ENCODE measurements at regions not wholly inside any gene's neighbourhood (a gene's known extent, or its start where the extent isn't known, plus 50 kb on each side); places are given as distances from the start of the nearest gene placed in this dataset.
"Not testable (repeated sequence)": the region's sequence is repeated elsewhere in the genome, so short reads cannot be mapped to it uniquely, and the experiment has no call there.

DNA sequence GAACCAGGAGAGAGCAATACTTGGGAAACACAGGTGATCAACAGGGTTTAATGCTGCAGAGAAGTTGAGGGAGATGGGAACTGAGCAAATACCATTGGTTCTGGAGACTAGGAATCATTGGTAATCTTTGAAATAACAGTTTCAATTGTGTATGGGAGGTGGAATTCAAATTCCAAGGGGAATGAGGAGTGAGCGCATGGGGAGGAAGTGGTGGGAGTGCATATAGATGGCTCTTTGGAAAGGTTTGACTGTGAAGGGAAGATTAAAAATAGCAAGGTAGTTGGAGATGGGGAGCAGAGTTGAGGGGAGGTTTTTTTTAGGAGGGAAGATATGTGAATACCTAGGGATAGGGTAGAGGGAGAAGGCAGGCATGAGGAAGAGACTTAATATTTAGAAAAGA lies 51.1 kb upstream of the ROPN1 start:
- H3K4me1 ChIP-seq (ENCODE audit: control insufficient read depth, insufficient read depth, low read length), result peaks cover 12% of the 10 kb centered on the region
- H3K4me3 ChIP-seq (ENCODE audit: low read length), result no peak overlapping the region
- no peaks in the 10 kb centered on the region for H3K36me3 ChIP-seq (ENCODE audit: control insufficient read depth, insufficient read depth, low read length)
- H3K27me3 ChIP-seq (ENCODE audit: control insufficient read depth, insufficient read depth, low read length), result peaks cover 21% of the 10 kb centered on the region
- no peak overlapping the region for H3K9ac ChIP-seq (ENCODE audit: low read length)
- H3K9me3 ChIP-seq (ENCODE audit: control insufficient read depth, low read length), result no peaks in the 10 kb centered on the region

DNA sequence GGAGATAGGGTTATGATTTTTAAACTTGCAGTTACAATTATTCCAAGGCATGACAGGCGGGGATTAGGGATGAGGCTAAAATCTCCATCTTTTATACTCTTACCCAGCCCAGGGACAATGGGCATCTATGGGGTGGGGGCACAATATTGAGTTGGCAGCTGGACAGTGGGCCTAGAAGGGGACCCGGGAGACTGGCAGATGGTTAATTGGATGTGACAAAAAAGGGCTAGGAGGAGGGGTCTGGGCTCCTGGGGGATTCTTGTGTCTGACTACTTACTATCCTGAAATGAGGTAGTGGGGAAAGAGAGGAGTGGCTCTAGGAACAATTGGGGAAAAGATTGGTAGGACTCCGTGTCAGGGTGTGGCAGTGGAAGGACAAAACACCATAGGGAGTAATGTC lies 53.0 kb upstream of the ROPN1 start:
- Histone ChIP-seq H3K36me3 (ENCODE audit: control insufficient read depth, insufficient read depth, low read length) (no peaks in the 10 kb centered on the region), H3K9me3 (ENCODE audit: control insufficient read depth, low read length) (no peaks in the 10 kb centered on the region), H3K4me3 (ENCODE audit: low read length) (no peak overlapping the region), H3K9ac (ENCODE audit: low read length) (no peak overlapping the region), H3K27me3 (ENCODE audit: control insufficient read depth, insufficient read depth, low read length) (peaks cover 20% of the 10 kb centered on the region), H3K4me1 (ENCODE audit: control insufficient read depth, insufficient read depth, low read length) (peaks cover 12% of the 10 kb centered on the region)

DNA sequence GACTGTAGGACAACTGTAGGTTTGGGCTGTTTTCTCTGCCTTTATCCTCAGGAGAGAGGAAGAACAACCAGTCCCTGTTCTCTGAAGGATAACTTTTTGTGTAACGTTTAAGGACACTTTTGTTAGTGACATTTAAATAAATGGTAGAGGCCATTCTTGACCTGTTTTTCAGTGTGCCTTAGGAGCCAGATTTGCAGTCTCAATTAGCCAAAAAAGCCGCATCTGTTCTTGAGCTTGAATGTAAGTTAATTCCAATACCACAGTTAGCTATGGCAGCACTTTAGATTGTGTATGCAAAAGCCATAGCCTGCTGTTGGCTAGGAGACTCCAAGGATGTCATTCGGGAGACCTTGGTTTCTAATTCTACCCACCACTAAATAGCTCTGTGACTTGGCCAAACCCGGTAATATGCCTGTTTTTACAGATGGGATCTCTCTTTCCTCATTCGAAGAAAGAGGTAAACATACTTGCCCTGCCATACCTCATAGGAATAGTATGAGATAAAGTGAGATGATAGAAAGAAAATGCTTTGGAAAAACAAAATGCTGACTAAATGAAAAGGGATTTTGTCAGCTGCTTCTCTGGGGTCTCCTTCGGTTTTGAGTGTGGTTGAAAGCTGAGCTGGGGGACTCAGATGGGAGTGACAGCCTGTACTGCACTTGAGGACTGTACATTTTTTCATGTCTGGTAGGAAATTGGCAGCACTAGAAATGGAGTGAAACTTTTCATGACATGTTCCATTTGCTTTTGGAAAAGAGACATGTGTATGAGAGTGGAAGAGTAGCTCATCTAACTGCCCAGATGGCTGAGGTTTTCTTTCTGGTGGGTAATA lies 57.3 kb upstream of the ROPN1 start:
- H3K27me3 ChIP-seq (ENCODE audit: control insufficient read depth, insufficient read depth, low read length), result no peaks in the 10 kb centered on the region
- H3K36me3 ChIP-seq (ENCODE audit: control insufficient read depth, insufficient read depth, low read length), result no peaks in the 10 kb centered on the region
- H3K4me1 ChIP-seq (ENCODE audit: control insufficient read depth, insufficient read depth, low read length), result no peaks in the 10 kb centered on the region
- no peaks in the 10 kb centered on the region for H3K9me3 ChIP-seq (ENCODE audit: control insufficient read depth, low read length)
- no peak overlapping the region for H3K9ac ChIP-seq (ENCODE audit: low read length)
- H3K4me3 ChIP-seq (ENCODE audit: low read length), result no peak overlapping the region

DNA sequence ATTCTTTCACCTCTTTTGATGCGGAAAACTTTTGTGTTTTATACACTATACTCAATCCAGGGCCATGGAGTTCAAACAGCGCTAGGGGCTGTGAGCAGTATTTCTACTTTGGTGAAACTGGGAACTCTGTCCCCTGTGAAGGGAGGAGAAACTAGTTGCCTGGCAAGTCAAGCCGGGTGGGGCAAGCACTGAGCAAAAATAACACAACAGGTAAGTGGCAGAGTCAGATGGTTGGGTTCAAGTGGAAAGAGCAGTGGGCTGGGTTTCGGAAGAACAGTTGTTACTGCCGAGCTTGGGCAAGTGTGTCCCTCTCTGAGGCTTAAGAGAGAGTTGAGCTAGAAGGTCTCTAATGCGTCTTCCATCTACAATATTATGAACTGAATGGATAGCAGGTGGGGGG lies 59.7 kb upstream of the ROPN1 start:
- Histone ChIP-seq H3K27me3 (ENCODE audit: control insufficient read depth, insufficient read depth, low read length) (no peaks in the 10 kb centered on the region), H3K9ac (ENCODE audit: low read length) (no peak overlapping the region), H3K4me3 (ENCODE audit: low read length) (no peak overlapping the region), H3K36me3 (ENCODE audit: control insufficient read depth, insufficient read depth, low read length) (no peaks in the 10 kb centered on the region), H3K9me3 (ENCODE audit: control insufficient read depth, low read length) (no peaks in the 10 kb centered on the region), H3K4me1 (ENCODE audit: control insufficient read depth, insufficient read depth, low read length) (no peaks in the 10 kb centered on the region)

DNA sequence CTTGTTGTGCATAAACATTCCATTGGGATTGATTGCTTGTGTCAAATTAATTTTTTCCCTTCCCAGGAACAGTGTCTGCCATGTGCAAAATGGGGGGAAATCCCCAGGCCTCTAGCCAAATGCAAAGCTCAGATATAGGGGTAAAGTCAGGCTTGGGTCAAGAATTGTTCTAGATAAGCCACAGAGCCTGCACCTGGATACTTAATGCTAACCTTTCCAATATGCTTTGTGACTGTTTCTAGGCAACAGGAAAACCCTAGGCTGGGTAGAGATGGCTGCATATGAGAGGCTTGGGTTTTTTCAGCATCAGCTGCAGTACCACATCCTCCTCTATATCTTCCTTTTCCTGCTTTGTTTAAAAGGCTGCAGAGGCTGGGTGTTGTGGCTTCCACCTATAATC lies 61.9 kb upstream of the ROPN1 start:
- no peaks in the 10 kb centered on the region for H3K27me3 ChIP-seq (ENCODE audit: control insufficient read depth, insufficient read depth, low read length)
- no peaks in the 10 kb centered on the region for H3K4me1 ChIP-seq (ENCODE audit: control insufficient read depth, insufficient read depth, low read length)
- no peaks in the 10 kb centered on the region for H3K36me3 ChIP-seq (ENCODE audit: control insufficient read depth, insufficient read depth, low read length)
- H3K9ac ChIP-seq (ENCODE audit: low read length), result no peak overlapping the region
- H3K9me3 ChIP-seq (ENCODE audit: control insufficient read depth, low read length), result no peaks in the 10 kb centered on the region
- H3K4me3 ChIP-seq (ENCODE audit: low read length), result no peak overlapping the region

DNA sequence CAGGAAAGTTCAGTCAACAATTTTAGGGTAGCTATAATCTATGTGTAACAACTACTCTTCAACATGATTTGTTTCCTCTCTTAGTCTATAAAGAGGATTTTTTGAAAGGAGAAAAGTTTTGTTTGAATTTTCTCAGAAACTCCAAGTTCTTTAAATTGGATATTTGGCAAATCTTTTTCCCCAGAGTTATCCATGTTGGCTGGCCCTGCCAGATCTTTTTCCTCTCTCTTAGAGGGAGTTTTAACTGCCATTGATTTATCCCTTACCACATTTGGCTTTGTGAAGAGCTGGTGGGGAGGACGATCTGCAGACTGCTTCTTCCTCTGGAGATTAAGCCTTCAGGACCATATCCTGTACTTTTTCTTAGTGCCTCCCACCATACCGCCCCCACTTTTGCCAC lies 64.9 kb upstream of the ROPN1 start:
- Histone ChIP-seq H3K27me3 (ENCODE audit: control insufficient read depth, insufficient read depth, low read length) (no peaks in the 10 kb centered on the region), H3K36me3 (ENCODE audit: control insufficient read depth, insufficient read depth, low read length) (no peaks in the 10 kb centered on the region), H3K4me1 (ENCODE audit: control insufficient read depth, insufficient read depth, low read length) (no peaks in the 10 kb centered on the region), H3K4me3 (ENCODE audit: low read length) (no peak overlapping the region), H3K9ac (ENCODE audit: low read length) (no peak overlapping the region), H3K9me3 (ENCODE audit: control insufficient read depth, low read length) (no peaks in the 10 kb centered on the region)

DNA sequence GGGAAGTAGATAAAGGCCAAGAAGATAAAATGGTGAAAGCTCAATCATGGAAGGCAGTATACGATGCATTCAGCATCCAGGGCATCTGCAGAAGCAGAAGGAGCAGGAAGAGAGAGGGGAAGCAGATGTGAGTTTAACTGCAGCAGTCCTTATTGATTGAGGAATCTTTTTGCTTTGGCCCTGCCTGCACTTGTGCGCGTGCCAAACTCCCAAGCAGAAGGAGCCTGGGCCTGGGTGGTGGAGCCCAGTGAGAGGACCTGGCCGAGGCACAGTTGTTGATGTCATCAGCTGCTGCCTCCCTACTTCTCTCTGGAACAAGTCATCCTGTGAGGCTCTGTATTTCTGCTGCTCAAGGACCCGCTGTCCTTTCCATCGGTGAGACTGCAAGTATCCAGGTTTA lies 65.5 kb upstream of the ROPN1 start:
- Histone ChIP-seq H3K9me3 (ENCODE audit: control insufficient read depth, low read length) (no peaks in the 10 kb centered on the region), H3K27me3 (ENCODE audit: control insufficient read depth, insufficient read depth, low read length) (no peaks in the 10 kb centered on the region), H3K9ac (ENCODE audit: low read length) (no peak overlapping the region), H3K36me3 (ENCODE audit: control insufficient read depth, insufficient read depth, low read length) (no peaks in the 10 kb centered on the region), H3K4me1 (ENCODE audit: control insufficient read depth, insufficient read depth, low read length) (no peaks in the 10 kb centered on the region), H3K4me3 (ENCODE audit: low read length) (no peak overlapping the region)

DNA sequence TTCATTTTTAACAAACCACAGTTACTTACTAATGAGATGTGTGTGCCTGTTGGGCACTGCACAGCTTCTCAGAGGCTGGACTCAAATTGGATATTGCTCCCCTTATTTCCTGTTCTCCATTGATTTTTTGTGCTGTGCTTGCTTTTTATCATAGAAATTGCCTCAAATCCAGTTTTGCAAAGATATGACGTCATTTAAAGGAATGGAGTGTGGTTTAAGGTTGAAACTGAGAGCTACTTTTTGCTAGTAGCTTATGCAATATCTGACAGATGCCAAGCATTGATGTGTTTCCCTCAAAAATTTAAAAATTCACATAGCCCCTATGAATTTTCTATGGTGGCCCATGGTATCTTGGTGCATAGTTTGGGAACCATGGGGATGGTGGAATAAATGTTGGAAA lies 67.7 kb upstream of the ROPN1 start:
- no peak overlapping the region for H3K9ac ChIP-seq (ENCODE audit: low read length)
- no peaks in the 10 kb centered on the region for H3K36me3 ChIP-seq (ENCODE audit: control insufficient read depth, insufficient read depth, low read length)
- H3K27me3 ChIP-seq (ENCODE audit: control insufficient read depth, insufficient read depth, low read length), result no peaks in the 10 kb centered on the region
- no peaks in the 10 kb centered on the region for H3K4me1 ChIP-seq (ENCODE audit: control insufficient read depth, insufficient read depth, low read length)
- H3K9me3 ChIP-seq (ENCODE audit: control insufficient read depth, low read length), result no peaks in the 10 kb centered on the region
- no peak overlapping the region for H3K4me3 ChIP-seq (ENCODE audit: low read length)

DNA sequence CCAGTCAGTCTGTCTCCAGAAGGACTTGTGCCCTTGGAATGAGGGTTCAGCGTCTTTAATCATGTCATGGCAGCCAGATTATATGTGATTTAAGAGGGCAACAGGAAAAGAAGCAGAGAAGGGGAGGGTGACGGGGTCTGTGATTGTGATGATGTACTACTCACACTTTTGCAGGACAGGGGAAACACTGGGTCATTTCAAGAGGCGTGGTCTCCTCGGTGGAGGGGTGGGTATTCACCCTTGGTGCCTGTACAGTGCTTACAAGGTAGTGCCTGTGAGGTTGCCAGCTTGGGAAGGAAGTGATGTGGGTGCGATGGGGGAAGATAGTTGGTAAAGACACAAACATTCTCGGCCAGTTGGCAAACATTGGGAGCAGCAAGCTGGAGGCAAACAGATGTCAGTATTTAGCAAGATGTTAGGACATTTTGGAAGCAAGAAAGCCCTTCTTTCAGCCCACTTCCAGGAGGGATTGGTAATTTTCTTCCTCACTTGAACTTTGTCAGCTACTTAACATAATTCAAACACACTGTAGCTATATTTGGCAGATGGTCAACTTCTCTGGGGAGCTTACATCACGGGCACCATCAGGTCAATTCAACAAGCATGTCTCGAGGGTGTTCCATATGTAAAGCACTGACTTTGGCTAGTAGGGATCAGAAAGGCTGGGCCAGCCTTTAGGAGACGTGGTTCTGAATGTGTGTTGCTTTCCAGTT lies 71.4 kb upstream of the ROPN1 start:
- Histone ChIP-seq H3K27me3 (ENCODE audit: control insufficient read depth, insufficient read depth, low read length) (no peaks in the 10 kb centered on the region), H3K36me3 (ENCODE audit: control insufficient read depth, insufficient read depth, low read length) (no peaks in the 10 kb centered on the region), H3K4me3 (ENCODE audit: low read length) (no peak overlapping the region), H3K9ac (ENCODE audit: low read length) (no peak overlapping the region), H3K4me1 (ENCODE audit: control insufficient read depth, insufficient read depth, low read length) (no peaks in the 10 kb centered on the region), H3K9me3 (ENCODE audit: control insufficient read depth, low read length) (no peaks in the 10 kb centered on the region)

DNA sequence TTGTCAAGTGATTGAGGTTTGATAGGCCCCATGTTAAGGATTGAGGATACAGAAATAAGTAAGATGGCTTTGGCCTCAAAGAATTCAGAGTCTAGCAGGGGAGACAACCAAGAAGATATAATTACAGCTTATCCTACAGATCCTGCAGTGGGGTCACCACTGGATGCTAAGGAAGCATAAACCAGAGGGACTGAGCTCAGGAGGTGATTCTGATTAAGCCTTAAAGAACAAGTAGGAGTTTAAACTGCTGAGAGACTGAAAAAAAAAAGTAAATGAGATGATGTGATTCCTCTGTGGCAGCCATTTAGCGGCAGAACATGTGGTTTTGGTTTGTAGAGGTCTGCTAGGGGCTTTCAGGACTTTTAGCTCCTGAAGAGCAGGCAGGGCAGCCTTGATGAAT lies 72.1 kb upstream of the ROPN1 start:
- no peak overlapping the region for H3K9ac ChIP-seq (ENCODE audit: low read length)
- H3K27me3 ChIP-seq (ENCODE audit: control insufficient read depth, insufficient read depth, low read length), result no peaks in the 10 kb centered on the region

DNA sequence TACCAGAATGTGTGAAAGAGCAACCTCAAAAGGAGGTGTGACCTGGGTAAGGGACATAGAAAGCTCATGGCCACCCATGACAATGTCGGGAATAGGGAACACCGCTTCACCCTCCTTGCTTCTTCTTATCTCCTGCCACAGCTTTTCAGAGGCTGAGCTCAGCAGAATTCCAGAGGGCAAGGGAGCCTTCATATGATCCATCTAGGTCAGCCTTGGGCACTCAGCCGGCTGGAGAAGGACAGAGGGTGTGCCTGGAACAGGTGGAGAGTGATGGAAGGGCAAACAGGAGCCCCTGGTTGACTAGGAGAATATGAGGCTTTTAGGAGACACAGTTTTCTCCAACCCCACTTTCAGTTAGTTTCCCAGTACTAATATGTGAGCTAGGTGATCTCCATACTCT lies 74.6 kb upstream of the ROPN1 start:
- not testable (repeated sequence) for H3K4me1 ChIP-seq (ENCODE audit: control insufficient read depth, insufficient read depth, low read length); H3K4me3 ChIP-seq (ENCODE audit: low read length); H3K27me3 ChIP-seq (ENCODE audit: control insufficient read depth, insufficient read depth, low read length); H3K9ac ChIP-seq (ENCODE audit: low read length); H3K9me3 ChIP-seq (ENCODE audit: control insufficient read depth, low read length); H3K36me3 ChIP-seq (ENCODE audit: control insufficient read depth, insufficient read depth, low read length)

More for the DNA sequence above, 72.1 kb upstream of the ROPN1 start:
- no peaks in the 10 kb centered on the region for H3K4me1 ChIP-seq (ENCODE audit: control insufficient read depth, insufficient read depth, low read length)
- H3K36me3 ChIP-seq (ENCODE audit: control insufficient read depth, insufficient read depth, low read length), result no peaks in the 10 kb centered on the region
- no peak overlapping the region for H3K4me3 ChIP-seq (ENCODE audit: low read length)
- no peaks in the 10 kb centered on the region for H3K9me3 ChIP-seq (ENCODE audit: control insufficient read depth, low read length)

DNA sequence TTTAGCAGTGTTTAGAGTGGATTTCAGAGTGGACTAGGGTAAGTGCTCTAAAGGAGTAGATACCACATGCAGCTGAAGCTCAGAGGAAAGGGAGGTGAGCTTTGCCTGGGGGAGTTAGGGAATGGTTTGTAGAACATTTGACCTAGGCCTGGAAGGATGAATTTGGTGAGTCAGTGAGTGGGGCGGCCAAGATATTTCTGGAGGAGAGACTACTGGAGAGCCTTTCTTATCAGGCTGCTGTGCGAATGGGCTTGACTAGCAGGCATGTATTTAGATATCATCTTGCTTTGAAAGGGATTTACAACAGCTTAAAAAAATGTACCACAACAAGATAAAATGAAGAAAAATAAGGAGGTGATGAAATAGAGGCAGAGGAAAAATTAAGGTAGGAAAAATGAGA lies 77.8 kb upstream of the ROPN1 start:
- not testable (repeated sequence) for H3K9me3 ChIP-seq (ENCODE audit: control insufficient read depth, low read length); H3K27me3 ChIP-seq (ENCODE audit: control insufficient read depth, insufficient read depth, low read length); H3K4me3 ChIP-seq (ENCODE audit: low read length); H3K4me1 ChIP-seq (ENCODE audit: control insufficient read depth, insufficient read depth, low read length); H3K9ac ChIP-seq (ENCODE audit: low read length); H3K36me3 ChIP-seq (ENCODE audit: control insufficient read depth, insufficient read depth, low read length)

All from mucosa of stomach (tissue), 1 donor.